Endothelial cell of umbilical vein (primary cell): ENCODE measurements at regions not wholly inside any gene's neighbourhood (a gene's known extent, or its start where the extent isn't known, plus 50 kb on each side); places are given as distances from the start of the nearest gene placed in this dataset.

ENCODE experiments used
- BruUV-seq: library from RNA; stranded (reverse); fragments of 400-500 nt; replicated peaks from 2 replicates; lab custom pipeline; 2021; lab: Mats Ljungman, UMichigan
- CTCF ChIA-PET: fragments of 300-600, 350-600 bp; sonication (Branson Sonifier 250); formaldehyde crosslinking; loops from one replicate; lab custom pipeline; 2021; ENCODE audit warnings: antibody characterized with exemption, inconsistent platforms; lab: Charles Lee
- POLR2A ChIA-PET: fragments of 300-600, 350-600 bp; sonication (Branson Sonifier 250); formaldehyde crosslinking; loops from one replicate; lab custom pipeline; 2021; ENCODE audit warnings: antibody characterized with exemption, inconsistent platforms; lab: Charles Lee
- DNase-seq: peaks from one replicate; pipeline ENCODE4 v3.0.0-alpha.2; 2011; ENCODE audit warnings: low read depth, low spot score
- FAIRE-seq: peaks from 2 replicates; lab custom pipeline; 2011; peaks lifted over from hg19 to GRCh38; lab: Jason Lieb, UNC
- H2AFZ ChIP-seq: 2 replicates; pipeline ENCODE4 v1.6.0; 2012; ENCODE audit warnings: low read depth, low read length, control low read depth, inconsistent platforms
- H3K27ac ChIP-seq: 2 replicates; pipeline ENCODE4 v1.5.1; 2011; ENCODE audit warnings: low read depth, mild to moderate bottlenecking, control low read depth, low read length, moderate library complexity; ENCODE audit not compliant: insufficient read depth
- H3K27me3 ChIP-seq, 2 experiments: 2 replicates each; pipeline versions ENCODE4 v1.6.0 to v1.6.1; 2011; ENCODE audit warnings: low read length in 2 of 2, mixed read lengths in 1 of 2; ENCODE audit not compliant: control insufficient read depth in 2 of 2, insufficient read depth in 2 of 2
- H3K36me3 ChIP-seq, 2 experiments: 2 replicates in 1 of 2; 3 replicates in 1 of 2; pipeline ENCODE4 v1.5.1; 2011; ENCODE audit warnings: low read length in 2 of 2, mild to moderate bottlenecking in 1 of 2, moderate library complexity in 1 of 2; ENCODE audit not compliant: control insufficient read depth in 2 of 2, insufficient read depth in 2 of 2; ENCODE audit errors: extremely low read depth in 1 of 2
- H3K4me1 ChIP-seq: 3 replicates; pipeline ENCODE4 v1.5.1; 2011; ENCODE audit warnings: mild to moderate bottlenecking, low read length; ENCODE audit not compliant: control insufficient read depth, insufficient read depth; ENCODE audit errors: extremely low read depth
- H3K4me2 ChIP-seq: 2 replicates; pipeline ENCODE4 v1.6.1; 2011; ENCODE audit warnings: low read length, control low read depth, mixed read lengths; ENCODE audit not compliant: insufficient read depth
- H3K4me3 ChIP-seq, 3 experiments: fragments of 200-600 bp in 1 of 3; sonication (generic), shearing (Covaris generic) in 1 of 3; replicated peaks in 1 of 3; 2 replicates each; pipeline ENCODE4 v1.5.1; 2011 to 2016; ENCODE audit warnings: control low read depth in 3 of 3, low read length in 3 of 3, mild to moderate bottlenecking in 2 of 3, inconsistent platforms in 1 of 3, low read depth in 1 of 3, moderate library complexity in 1 of 3; ENCODE audit not compliant: insufficient read depth in 1 of 3
- H3K79me2 ChIP-seq: 2 replicates; pipeline ENCODE4 v1.6.0; 2012; ENCODE audit warnings: low read length, inconsistent platforms; ENCODE audit not compliant: control insufficient read depth, insufficient read depth
- H3K9ac ChIP-seq: replicated peaks from 2 replicates; pipeline ENCODE3; 2011; ENCODE audit warnings: low read length, control low read depth; ENCODE audit not compliant: insufficient read depth; ENCODE audit errors: extremely low read depth
- H3K9me1 ChIP-seq: replicated peaks from 3 replicates; pipeline ENCODE4 v1.6.0; 2011; ENCODE audit warnings: mild to moderate bottlenecking, low read length; ENCODE audit not compliant: control insufficient read depth, insufficient read depth; ENCODE audit errors: extremely low read depth
- H3K9me3 ChIP-seq: replicated peaks from 2 replicates; pipeline ENCODE4 v1.5.1; 2012; ENCODE audit warnings: low read length, inconsistent platforms; ENCODE audit not compliant: control insufficient read depth, insufficient read depth
- H4K20me1 ChIP-seq: replicated peaks from 2 replicates; pipeline ENCODE3; 2011; ENCODE audit warnings: mild to moderate bottlenecking, low read length; ENCODE audit not compliant: control insufficient read depth, insufficient read depth; ENCODE audit errors: extremely low read depth
- CTCF ChIP-seq, 2 donors: IDR thresholded peaks; 1 replicate in 1 of 2; 2 replicates in 1 of 2; pipeline ENCODE4 v1.5.1; 2011; ENCODE audit warnings: low read length in 2 of 2, mild to moderate bottlenecking in 2 of 2, moderate library complexity in 2 of 2, control low read depth in 1 of 2, inconsistent platforms in 1 of 2, low read depth in 1 of 2; ENCODE audit not compliant: insufficient read depth in 1 of 2; ENCODE audit errors: extremely low read depth in 1 of 2
- EZH2 ChIP-seq: IDR thresholded peaks from 2 replicates; pipeline ENCODE4 v1.6.1; 2012; ENCODE audit warnings: borderline replicate concordance, low read depth, mild to moderate bottlenecking, moderate library complexity, low read length, inconsistent platforms; ENCODE audit not compliant: severe bottlenecking
- FOS ChIP-seq: IDR thresholded peaks from 2 replicates; pipeline ENCODE4 v1.6.1; 2011; ENCODE audit warnings: mild to moderate bottlenecking, low read length, moderate library complexity, borderline replicate concordance; ENCODE audit not compliant: insufficient read depth
- GATA2 ChIP-seq: IDR thresholded peaks from 2 replicates; pipeline ENCODE4 v1.7.0; 2011; ENCODE audit warnings: low read depth, mild to moderate bottlenecking, moderate library complexity, mixed read lengths, low read length; ENCODE audit not compliant: insufficient read length, insufficient read depth
- JUN ChIP-seq: IDR thresholded peaks from 2 replicates; pipeline ENCODE4 v1.6.1; 2011; ENCODE audit warnings: borderline replicate concordance, low read depth; ENCODE audit not compliant: insufficient read length, insufficient read depth
- MAX ChIP-seq: IDR thresholded peaks from 2 replicates; pipeline ENCODE4 v1.6.1; 2011; ENCODE audit not compliant: insufficient read depth, insufficient read length
- MYC ChIP-seq: IDR thresholded peaks from one replicate; pipeline ENCODE4 v1.6.1; 2011; ENCODE audit warnings: mild to moderate bottlenecking, low read depth, low read length
- POLR2A ChIP-seq: IDR thresholded peaks from 2 replicates; pipeline ENCODE4 v1.6.1; 2012; ENCODE audit warnings: low read depth, mild to moderate bottlenecking, control low read depth, low read length
- POLR2AphosphoS5 ChIP-seq: IDR thresholded peaks from 2 replicates; pipeline ENCODE4 v1.6.1; 2012; ENCODE audit warnings: low read depth, mild to moderate bottlenecking, control low read depth, low read length, moderate library complexity; ENCODE audit not compliant: insufficient read depth
- dilution Hi-C: fragments of 300-500 bp; cut with MboI; formaldehyde crosslinking; loops from one replicate; pipeline ENCODE4 v1.15.0; 2019; ENCODE audit warnings: low sequenced_read_pairs; ENCODE audit not compliant: extremely low pct_ligation_motif_present
- intact Hi-C: fragments of 100-400 bp; cut with micrococcal nuclease; formaldehyde crosslinking; loops from one replicate; pipeline ENCODE4 v1.10.0; 2022

- H3K4me1 ChIP-seq = peaks cover 17% of the 10 kb centered on the region
- CTCF ChIA-PET = no interaction called here
- no peaks in the 10 kb centered on the region for H3K9me3 ChIP-seq
- H3K27ac ChIP-seq = no peak overlapping the region
- H3K27me3 ChIP-seq = peaks cover 0 to 4% of the 10 kb centered on the region in 2 experiments
- dilution Hi-C loops = no loop called here
- H3K36me3 ChIP-seq = no peaks in the 10 kb centered on the region
- no TSS peak for BruUV-seq
- intact Hi-C loops = no loop called here
- H3K4me3 ChIP-seq = no peak overlapping the region
- H3K9ac ChIP-seq = no peak overlapping the region
- H3K9me1 ChIP-seq = no peaks in the 10 kb centered on the region
- DNase-seq (no peak), FAIRE-seq (no peak)
- H3K4me2 ChIP-seq = no peak overlapping the region
- TF ChIP-seq JUN = no peak
- no peak for TF ChIP-seq FOS
- TF ChIP-seq GATA2 = no peak
- no peak for TF ChIP-seq CTCF (IDR thresholded peaks at IDR 0.05; ENCODE audit: extremely low read depth in 1 of 2, insufficient read depth in 1 of 2, low read depth in 1 of 2, low read length in 2 of 2)
- no peak for TF ChIP-seq POLR2A
- TF ChIP-seq MYC = no peak
- TF ChIP-seq EZH2 = no peak
- no peak for TF ChIP-seq POLR2AphosphoS5
- TF ChIP-seq MAX = no peak
- H3K79me2 ChIP-seq = no peaks in the 10 kb centered on the region
- POLR2A ChIA-PET = no interaction called here
- no peaks in the 10 kb centered on the region for H4K20me1 ChIP-seq
- no peak overlapping the region for H2AFZ ChIP-seq
These were observed 195.5 kb upstream of the ZNF32 start for GRCh38 chr10:43844221-43844620.
